OCI-LY1 (cell line): ENCODE measurements at regions not wholly inside any gene's neighbourhood (a gene's known extent, or its start where the extent isn't known, plus 50 kb on each side); places are given as distances from the start of the nearest gene placed in this dataset.
"Not testable (repeated sequence)": the region's sequence is repeated elsewhere in the genome, so short reads cannot be mapped to it uniquely, and the experiment has no call there.

Experiments
- H2AFZ ChIP-seq: fragments of 200-600 bp; sonication (generic), shearing (Covaris generic); 2 replicates; pipeline ENCODE4 v1.6.0; 2014; ENCODE audit warnings: antibody characterized with exemption, mild to moderate bottlenecking, low read length
- H3F3A ChIP-seq: fragments of 200-600 bp; sonication (generic), shearing (Covaris generic); 2 replicates; pipeline ENCODE4 v1.6.0; 2014; ENCODE audit warnings: mild to moderate bottlenecking, antibody characterized with exemption, low read length, moderate library complexity; ENCODE audit not compliant: insufficient read depth
- H3K27ac ChIP-seq: fragments of 200-600 bp; sonication (generic); 2 replicates; pipeline ENCODE4 v1.5.1; 2014; ENCODE audit warnings: low read length, mixed run types, mild to moderate bottlenecking, low read depth; ENCODE audit not compliant: poor library complexity, severe bottlenecking
- H3K27me3 ChIP-seq: fragments of 200-600 bp; sonication (generic); 2 replicates; pipeline ENCODE4 v1.6.0; 2014; ENCODE audit warnings: antibody characterized with exemption, mild to moderate bottlenecking, low read length, moderate library complexity; ENCODE audit not compliant: insufficient read depth
- H3K36me3 ChIP-seq: fragments of 200-600 bp; sonication (generic); 2 replicates; pipeline ENCODE4 v1.6.1; 2014; ENCODE audit warnings: mild to moderate bottlenecking, antibody characterized with exemption, low read length, moderate library complexity, mixed read lengths; ENCODE audit not compliant: insufficient read depth
- H3K4me1 ChIP-seq: fragments of 200-600 bp; sonication (generic); 2 replicates; pipeline ENCODE4 v1.5.1; 2014; ENCODE audit warnings: mild to moderate bottlenecking, low read length, moderate library complexity; ENCODE audit not compliant: insufficient read depth, severe bottlenecking
- H3K4me2 ChIP-seq: fragments of 200-600 bp; sonication (generic), shearing (Covaris generic); 2 replicates; pipeline ENCODE4 v1.6.1; 2014; ENCODE audit warnings: low read length
- H3K4me3 ChIP-seq: fragments of 200-600 bp; sonication (generic); 2 replicates; pipeline ENCODE4 v1.5.1; 2014; ENCODE audit warnings: low read length, low read depth, mild to moderate bottlenecking, mixed read lengths; ENCODE audit not compliant: poor library complexity, severe bottlenecking
- H3K79me2 ChIP-seq: fragments of 200-600 bp; shearing (Covaris generic); 2 replicates; pipeline ENCODE4 v1.6.1; 2016; ENCODE audit warnings: mixed run types, low read length, mixed read lengths; ENCODE audit not compliant: insufficient read depth
- H3K9ac ChIP-seq: fragments of 200-600 bp; sonication (generic), shearing (Covaris generic); 2 replicates; pipeline ENCODE4 v1.6.1; 2014; ENCODE audit warnings: mild to moderate bottlenecking, low read length, mixed read lengths
- H3K9me2 ChIP-seq: fragments of 200-600 bp; sonication (generic), shearing (Covaris generic); 2 replicates; pipeline ENCODE4 v1.6.1; 2014; ENCODE audit warnings: low read depth, mild to moderate bottlenecking, low read length, mixed read lengths
- H3K9me3 ChIP-seq: fragments of 200-600 bp; shearing (Covaris generic); 2 replicates; pipeline ENCODE4 v1.6.1; 2014; ENCODE audit warnings: low read length, mixed read lengths
- H4K20me1 ChIP-seq: fragments of 200-600 bp; sonication (generic), shearing (Covaris generic); 2 replicates; pipeline ENCODE4 v1.6.0; 2016; ENCODE audit warnings: mild to moderate bottlenecking, low read length; ENCODE audit not compliant: insufficient read depth

GRCh38 chr1:120567620-120568019 lies 152.8 kb downstream of the NBPF8 start:
- H3K9me2 ChIP-seq, H3K79me2 ChIP-seq, H3K4me2 ChIP-seq, H3K9me3 ChIP-seq, H2AFZ ChIP-seq, H3F3A ChIP-seq, H3K9ac ChIP-seq, H3K27me3 ChIP-seq, H3K36me3 ChIP-seq, H3K27ac ChIP-seq, H4K20me1 ChIP-seq, H3K4me1 ChIP-seq, H3K4me3 ChIP-seq: not testable (repeated sequence)

- not testable (repeated sequence) for H3F3A ChIP-seq, H2AFZ ChIP-seq, H3K9ac ChIP-seq, H4K20me1 ChIP-seq, H3K4me1 ChIP-seq, H3K4me2 ChIP-seq, H3K36me3 ChIP-seq, H3K9me3 ChIP-seq, H3K4me3 ChIP-seq, H3K9me2 ChIP-seq, H3K27me3 ChIP-seq, H3K79me2 ChIP-seq, H3K27ac ChIP-seq
These were observed 148.5 kb upstream of the NBPF26 start for GRCh38 chr1:120575201-120575600.

GRCh38 chr1:120582135-120582534 lies 141.6 kb upstream of the NBPF26 start:
- not testable (repeated sequence) for H3K27ac ChIP-seq, H3K9ac ChIP-seq, H3K79me2 ChIP-seq, H3F3A ChIP-seq, H2AFZ ChIP-seq, H3K36me3 ChIP-seq, H3K4me2 ChIP-seq, H3K4me1 ChIP-seq, H3K9me3 ChIP-seq, H3K9me2 ChIP-seq, H3K27me3 ChIP-seq, H3K4me3 ChIP-seq, H4K20me1 ChIP-seq

GRCh38 chr1:120586053-120586452 lies 137.7 kb upstream of the NBPF26 start:
- H3K9me2 ChIP-seq, H3K9me3 ChIP-seq, H3F3A ChIP-seq, H3K4me1 ChIP-seq, H3K9ac ChIP-seq, H3K4me2 ChIP-seq, H3K79me2 ChIP-seq, H2AFZ ChIP-seq, H3K27ac ChIP-seq, H4K20me1 ChIP-seq, H3K4me3 ChIP-seq, H3K27me3 ChIP-seq, H3K36me3 ChIP-seq: not testable (repeated sequence)

- H3K27me3 ChIP-seq, H3K9me2 ChIP-seq, H4K20me1 ChIP-seq, H3K79me2 ChIP-seq, H3K4me1 ChIP-seq, H2AFZ ChIP-seq, H3K9me3 ChIP-seq, H3F3A ChIP-seq, H3K4me3 ChIP-seq, H3K4me2 ChIP-seq, H3K36me3 ChIP-seq, H3K27ac ChIP-seq, H3K9ac ChIP-seq: not testable (repeated sequence)
These were observed 134.9 kb upstream of the NBPF26 start for GRCh38 chr1:120588811-120589210.

- not testable (repeated sequence) for H3K79me2 ChIP-seq, H3K4me3 ChIP-seq, H3K27me3 ChIP-seq, H3K9me3 ChIP-seq, H3K9me2 ChIP-seq, H3K4me2 ChIP-seq, H4K20me1 ChIP-seq, H3K4me1 ChIP-seq, H3K27ac ChIP-seq, H3K36me3 ChIP-seq, H2AFZ ChIP-seq, H3F3A ChIP-seq, H3K9ac ChIP-seq
These were observed 132.0 kb upstream of the NBPF26 start for GRCh38 chr1:120591774-120592173.

- not testable (repeated sequence) for H2AFZ ChIP-seq, H3K36me3 ChIP-seq, H3K4me3 ChIP-seq, H3K4me1 ChIP-seq, H3K4me2 ChIP-seq, H3K9ac ChIP-seq, H3F3A ChIP-seq, H3K9me3 ChIP-seq, H3K79me2 ChIP-seq, H3K27me3 ChIP-seq, H4K20me1 ChIP-seq, H3K9me2 ChIP-seq, H3K27ac ChIP-seq
These were observed 130.8 kb upstream of the NBPF26 start for GRCh38 chr1:120592943-120593342.

- H2AFZ ChIP-seq, H3K9me3 ChIP-seq, H3K4me1 ChIP-seq, H3K9ac ChIP-seq, H3K4me2 ChIP-seq, H3K36me3 ChIP-seq, H3K79me2 ChIP-seq, H3K9me2 ChIP-seq, H3F3A ChIP-seq, H3K27ac ChIP-seq, H3K27me3 ChIP-seq, H4K20me1 ChIP-seq, H3K4me3 ChIP-seq: not testable (repeated sequence)
These were observed 130.1 kb upstream of the NBPF26 start for GRCh38 chr1:120593648-120594047.
